SK-N-MC (cell line): ENCODE measurements at regions not wholly inside any gene's neighbourhood (a gene's known extent, or its start where the extent isn't known, plus 50 kb on each side); places are given as distances from the start of the nearest gene placed in this dataset.

Experiments used
- EZH2 ChIP-seq: fragments of 200-600 bp; sonication (generic); IDR thresholded peaks from one replicate; pipeline ENCODE4 v1.6.1; 2017; ENCODE audit warnings: antibody characterized with exemption
- POLR2AphosphoS5 ChIP-seq: IDR thresholded peaks from 2 replicates; pipeline ENCODE4 v1.6.1; 2012; ENCODE audit warnings: mild to moderate bottlenecking, low read depth, low read length, borderline replicate concordance

GRCh38 chr3:61387817-61388216 lies 136.6 kb upstream of the FHIT start:
- TF ChIP-seq POLR2AphosphoS5, result no peak
- no peak for TF ChIP-seq EZH2
